OCI-LY3 (cell line): ENCODE measurements at regions not wholly inside any gene's neighbourhood (a gene's known extent, or its start where the extent isn't known, plus 50 kb on each side); places are given as distances from the start of the nearest gene placed in this dataset.

ENCODE experiments used
- H2AFZ ChIP-seq: fragments of 200-600, 300-600 bp; shearing (Covaris generic); 2 replicates; pipeline ENCODE4 v1.6.0; 2014; ENCODE audit warnings: antibody characterized with exemption, low read depth, low read length
- H3K27ac ChIP-seq: fragments of 200-600, 300-600 bp; sonication (generic); 2 replicates; pipeline ENCODE4 v1.5.1; 2014; ENCODE audit warnings: mild to moderate bottlenecking, low read length, moderate library complexity, mixed read lengths
- H3K27me3 ChIP-seq: fragments of 200-600, 300-600 bp; sonication (generic); 2 replicates; pipeline ENCODE4 v1.6.1; 2014; ENCODE audit warnings: low read depth, low read length, mixed read lengths
- H3K36me3 ChIP-seq: fragments of 200-600, 300-600 bp; sonication (generic); replicated peaks from 2 replicates; pipeline ENCODE3; 2014; ENCODE audit warnings: low read depth, low read length, mixed read lengths
- H3K4me1 ChIP-seq: fragments of 300-600, 200-600 bp; sonication (generic); 2 replicates; pipeline ENCODE4 v1.6.1; 2014; ENCODE audit warnings: low read length, mixed read lengths
- H3K4me2 ChIP-seq: fragments of 200-600, 300-600 bp; sonication (generic); 2 replicates; pipeline ENCODE4 v1.6.1; 2014; ENCODE audit warnings: low read length, mixed read lengths
- H3K4me3 ChIP-seq: fragments of 300-600, 200-600 bp; sonication (generic); 2 replicates; pipeline ENCODE4 v1.5.1; 2014; ENCODE audit warnings: antibody characterized with exemption, mild to moderate bottlenecking, low read length, moderate library complexity
- H3K79me2 ChIP-seq: fragments of 300-600, 200-600 bp; shearing (Covaris generic); 2 replicates; pipeline ENCODE4 v1.6.1; 2014; ENCODE audit warnings: mild to moderate bottlenecking, low read length, mixed read lengths
- H3K9ac ChIP-seq: fragments of 300-600, 200-600 bp; shearing (Covaris generic); 2 replicates; pipeline ENCODE4 v1.6.0; 2014; ENCODE audit warnings: mild to moderate bottlenecking, low read length, moderate library complexity
- H3K9me3 ChIP-seq: fragments of 200-600, 300-600 bp; shearing (Covaris generic); 2 replicates; pipeline ENCODE4 v1.6.1; 2014; ENCODE audit warnings: low read length, mixed read lengths; ENCODE audit not compliant: insufficient read depth
- H4K20me1 ChIP-seq: fragments of 200-600, 300-600 bp; sonication (generic); 2 replicates; pipeline ENCODE4 v1.6.1; 2016; ENCODE audit warnings: low read length, mixed read lengths; ENCODE audit not compliant: insufficient read depth
- EZH2phosphoT487 ChIP-seq: fragments of 200-600 bp; shearing (Covaris generic); IDR thresholded peaks from 2 replicates; pipeline ENCODE4 v1.6.1; 2018; ENCODE audit warnings: antibody characterized with exemption, mixed run types, low read depth
- TF ChIP-seq, protein P1 (sequence below): fragments of 200-600, 300-600 bp; sonication (generic); IDR thresholded peaks from 2 replicates; pipeline ENCODE4 v1.5.1; 2014; ENCODE audit warnings: antibody characterized with exemption, low read length, low read depth

GRCh38 chr5:10118150-10118549 lies 131.5 kb downstream of the ATPSCKMT start:
- H3K9ac ChIP-seq, result no peak overlapping the region
- H3K36me3 ChIP-seq, result no peaks in the 10 kb centered on the region
- TF ChIP-seq, protein P1, sequence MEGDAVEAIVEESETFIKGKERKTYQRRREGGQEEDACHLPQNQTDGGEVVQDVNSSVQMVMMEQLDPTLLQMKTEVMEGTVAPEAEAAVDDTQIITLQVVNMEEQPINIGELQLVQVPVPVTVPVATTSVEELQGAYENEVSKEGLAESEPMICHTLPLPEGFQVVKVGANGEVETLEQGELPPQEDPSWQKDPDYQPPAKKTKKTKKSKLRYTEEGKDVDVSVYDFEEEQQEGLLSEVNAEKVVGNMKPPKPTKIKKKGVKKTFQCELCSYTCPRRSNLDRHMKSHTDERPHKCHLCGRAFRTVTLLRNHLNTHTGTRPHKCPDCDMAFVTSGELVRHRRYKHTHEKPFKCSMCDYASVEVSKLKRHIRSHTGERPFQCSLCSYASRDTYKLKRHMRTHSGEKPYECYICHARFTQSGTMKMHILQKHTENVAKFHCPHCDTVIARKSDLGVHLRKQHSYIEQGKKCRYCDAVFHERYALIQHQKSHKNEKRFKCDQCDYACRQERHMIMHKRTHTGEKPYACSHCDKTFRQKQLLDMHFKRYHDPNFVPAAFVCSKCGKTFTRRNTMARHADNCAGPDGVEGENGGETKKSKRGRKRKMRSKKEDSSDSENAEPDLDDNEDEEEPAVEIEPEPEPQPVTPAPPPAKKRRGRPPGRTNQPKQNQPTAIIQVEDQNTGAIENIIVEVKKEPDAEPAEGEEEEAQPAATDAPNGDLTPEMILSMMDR, result no peak
- TF ChIP-seq EZH2phosphoT487, result no peak
- no peaks in the 10 kb centered on the region for H3K9me3 ChIP-seq
- no peaks in the 10 kb centered on the region for H4K20me1 ChIP-seq
- no peak overlapping the region for H3K4me2 ChIP-seq
- no peak overlapping the region for H3K27ac ChIP-seq
- H3K4me3 ChIP-seq, result no peak overlapping the region
- no peaks in the 10 kb centered on the region for H3K4me1 ChIP-seq
- no peaks in the 10 kb centered on the region for H3K27me3 ChIP-seq
- no peak overlapping the region for H2AFZ ChIP-seq
- H3K79me2 ChIP-seq, result no peaks in the 10 kb centered on the region

DNA sequence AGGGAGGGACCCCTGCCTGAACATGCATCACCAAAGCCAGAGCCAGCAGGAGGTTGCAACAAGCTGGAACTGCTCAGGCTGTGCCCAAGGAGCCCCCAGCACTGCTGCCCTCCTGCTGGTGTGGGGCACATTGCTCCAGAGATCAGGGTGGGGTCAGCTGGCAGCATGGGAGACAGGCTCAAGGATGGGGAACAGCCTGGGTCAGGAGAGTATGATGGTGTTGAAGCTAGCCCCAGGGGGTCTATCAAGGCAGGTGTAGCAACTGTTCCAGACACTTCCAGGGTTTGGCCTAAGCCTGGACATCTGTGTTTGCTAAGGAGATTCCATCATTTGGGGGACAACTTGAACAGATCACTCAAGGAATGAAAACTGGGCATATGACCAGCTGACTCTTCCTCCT lies 133.1 kb downstream of the ATPSCKMT start:
- no peak overlapping the region for H2AFZ ChIP-seq
- no peaks in the 10 kb centered on the region for H3K9me3 ChIP-seq
- no peaks in the 10 kb centered on the region for H3K4me1 ChIP-seq
- TF ChIP-seq EZH2phosphoT487, result no peak
- TF ChIP-seq, protein P1, result no peak
- H3K27ac ChIP-seq, result no peak overlapping the region
- no peaks in the 10 kb centered on the region for H4K20me1 ChIP-seq
- H3K4me2 ChIP-seq, result no peak overlapping the region
- H3K9ac ChIP-seq, result no peak overlapping the region
- no peaks in the 10 kb centered on the region for H3K79me2 ChIP-seq
- no peaks in the 10 kb centered on the region for H3K36me3 ChIP-seq
- H3K27me3 ChIP-seq, result no peaks in the 10 kb centered on the region
- no peak overlapping the region for H3K4me3 ChIP-seq

DNA sequence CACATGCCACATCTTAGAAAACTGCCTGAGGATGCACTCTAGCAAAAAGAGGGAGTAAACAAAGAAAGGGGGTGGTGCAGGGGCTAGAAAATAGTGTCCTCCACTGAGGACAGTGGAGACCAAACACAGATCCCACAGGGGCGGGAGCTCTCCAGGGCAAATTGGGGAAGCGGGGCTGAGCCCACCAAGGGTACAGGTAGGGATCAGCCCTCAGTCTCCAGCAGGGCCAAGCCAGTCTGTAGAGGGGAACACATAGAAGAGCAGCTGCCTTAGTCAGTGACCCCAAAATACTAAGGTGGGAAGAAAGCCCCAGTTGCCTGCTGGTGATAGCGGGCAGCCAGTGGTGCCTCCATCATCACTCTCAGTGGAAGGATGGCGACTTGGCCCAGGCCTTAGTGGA lies 134.0 kb downstream of the ATPSCKMT start:
- H3K4me1 ChIP-seq, result no peaks in the 10 kb centered on the region
- H3K36me3 ChIP-seq, result no peaks in the 10 kb centered on the region
- no peaks in the 10 kb centered on the region for H4K20me1 ChIP-seq
- TF ChIP-seq EZH2phosphoT487, result no peak
- TF ChIP-seq, protein P1, result no peak
- H3K27me3 ChIP-seq, result no peaks in the 10 kb centered on the region
- H3K27ac ChIP-seq, result no peak overlapping the region
- no peaks in the 10 kb centered on the region for H3K79me2 ChIP-seq
- no peak overlapping the region for H3K4me2 ChIP-seq
- no peak overlapping the region for H3K9ac ChIP-seq
- no peak overlapping the region for H3K4me3 ChIP-seq
- H2AFZ ChIP-seq, result no peak overlapping the region
- no peaks in the 10 kb centered on the region for H3K9me3 ChIP-seq

DNA sequence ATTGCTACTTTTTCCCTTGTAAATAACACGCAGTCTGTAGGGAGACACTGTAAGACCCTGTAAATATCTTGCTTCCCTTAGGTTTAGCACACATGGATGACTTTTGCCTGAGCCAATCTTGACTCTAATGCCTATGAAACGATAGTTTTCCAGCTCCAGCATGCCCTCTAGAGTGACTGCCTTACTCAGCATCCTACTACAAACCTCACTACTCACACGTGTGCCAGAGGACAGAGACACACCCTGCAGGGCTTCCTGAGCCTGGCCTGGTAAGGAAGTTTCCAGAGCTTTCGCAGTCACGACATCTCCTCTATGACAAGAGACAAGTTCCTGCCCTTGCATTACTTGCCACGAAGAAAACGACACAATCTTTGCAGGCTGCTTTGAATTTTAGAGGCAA lies 138.1 kb downstream of the ATPSCKMT start:
- no peak overlapping the region for H3K4me3 ChIP-seq
- no peak overlapping the region for H3K9ac ChIP-seq
- TF ChIP-seq, protein P1, result peak; percentile 56
- TF ChIP-seq EZH2phosphoT487, result no peak
- no peaks in the 10 kb centered on the region for H3K36me3 ChIP-seq
- H3K27me3 ChIP-seq, result no peaks in the 10 kb centered on the region
- no peak overlapping the region for H3K27ac ChIP-seq
- no peaks in the 10 kb centered on the region for H3K4me1 ChIP-seq
- H4K20me1 ChIP-seq, result no peaks in the 10 kb centered on the region
- no peak overlapping the region for H2AFZ ChIP-seq
- H3K4me2 ChIP-seq, result no peak overlapping the region
- H3K79me2 ChIP-seq, result no peaks in the 10 kb centered on the region
- no peaks in the 10 kb centered on the region for H3K9me3 ChIP-seq
